CD4-positive, alpha-beta T cell treated with Interleukin-12 subunit alpha and Interleukin-12 subunit beta, for 1 hour (primary cell): ENCODE measurements at regions not wholly inside any gene's neighbourhood (a gene's known extent, or its start where the extent isn't known, plus 50 kb on each side); places are given as distances from the start of the nearest gene placed in this dataset.
"Not testable (repeated sequence)": the region's sequence is repeated elsewhere in the genome, so short reads cannot be mapped to it uniquely, and the experiment has no call there.

Experiments
- DNase-seq: peaks from one replicate; pipeline ENCODE4 v3.0.0-alpha.2; 2020

DNA sequence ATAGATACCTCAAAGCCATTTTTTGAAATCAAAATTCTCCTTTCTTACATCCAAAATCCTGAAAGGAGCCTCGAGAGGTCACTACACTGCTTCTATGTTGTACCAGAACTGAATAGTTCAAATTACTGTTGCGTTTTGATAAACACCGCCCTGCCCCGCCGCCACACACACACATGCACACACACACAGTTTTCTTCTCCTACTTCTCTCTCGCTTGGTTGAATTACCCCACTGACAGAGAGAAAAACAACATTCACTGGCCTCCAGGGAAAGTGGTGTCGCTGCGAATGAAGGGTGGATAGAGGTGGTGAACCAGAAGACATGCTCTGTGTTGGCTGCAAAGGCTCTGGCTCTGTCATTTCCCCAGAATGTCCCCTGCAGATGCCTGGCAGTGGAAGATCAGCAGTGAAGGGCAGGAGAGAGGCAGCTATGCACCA is 183.4 kb upstream of the RFC3 start:
- no peak for DNase-seq

DNA sequence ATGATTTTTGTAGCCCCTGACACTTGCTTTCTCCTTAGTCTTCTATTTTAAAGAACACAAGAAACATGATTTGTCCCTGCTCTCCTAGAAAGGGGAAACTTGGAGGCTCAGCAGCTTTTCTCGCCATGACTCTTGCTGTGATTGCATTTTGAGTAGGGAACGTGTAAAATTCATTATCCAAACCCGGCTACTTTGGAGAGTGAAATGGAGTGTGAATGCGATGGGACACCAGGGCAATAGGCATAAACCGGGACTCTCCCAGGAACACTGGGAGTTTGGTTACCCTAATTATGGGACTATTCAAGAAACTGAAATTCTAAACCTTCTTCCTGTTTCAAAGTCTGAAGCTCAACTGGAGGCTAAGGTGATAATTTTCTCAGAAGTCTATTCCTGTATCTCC is 181.7 kb upstream of the RFC3 start:
- DNase-seq, result no peak

DNA sequence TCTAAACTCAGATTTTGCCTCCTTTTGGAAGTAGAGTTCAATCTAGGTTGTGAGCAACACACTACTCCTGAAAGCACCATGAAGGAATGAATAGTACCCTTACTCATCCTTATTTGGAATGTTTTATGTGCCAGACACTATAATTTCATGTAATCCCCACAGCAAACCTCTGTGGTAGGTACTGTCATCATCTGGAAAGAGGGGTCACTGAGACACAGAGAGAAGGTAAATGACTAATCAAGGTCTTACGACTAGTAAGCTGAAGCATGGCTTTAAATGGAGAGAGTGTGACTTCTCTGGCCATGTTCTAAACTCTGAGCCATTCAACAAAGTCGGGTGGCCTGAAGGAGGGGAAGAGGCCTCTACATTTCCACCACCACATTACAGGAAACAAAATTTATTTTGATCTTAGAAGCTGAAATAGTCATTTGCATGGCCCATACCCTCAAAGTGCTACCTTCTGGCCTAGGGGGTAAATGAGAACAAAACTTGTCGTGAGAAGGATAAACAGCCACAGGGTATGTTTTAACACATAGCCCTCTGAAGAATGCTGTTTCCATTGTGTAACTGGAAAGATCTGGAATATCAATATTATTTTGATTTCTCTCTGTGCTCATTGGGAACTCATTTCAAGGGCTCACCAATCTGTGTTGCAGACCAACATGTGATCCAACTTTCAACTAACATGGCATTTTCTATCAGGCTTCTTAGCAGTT is 180.8 kb upstream of the RFC3 start:
- DNase-seq, result no peak

DNA sequence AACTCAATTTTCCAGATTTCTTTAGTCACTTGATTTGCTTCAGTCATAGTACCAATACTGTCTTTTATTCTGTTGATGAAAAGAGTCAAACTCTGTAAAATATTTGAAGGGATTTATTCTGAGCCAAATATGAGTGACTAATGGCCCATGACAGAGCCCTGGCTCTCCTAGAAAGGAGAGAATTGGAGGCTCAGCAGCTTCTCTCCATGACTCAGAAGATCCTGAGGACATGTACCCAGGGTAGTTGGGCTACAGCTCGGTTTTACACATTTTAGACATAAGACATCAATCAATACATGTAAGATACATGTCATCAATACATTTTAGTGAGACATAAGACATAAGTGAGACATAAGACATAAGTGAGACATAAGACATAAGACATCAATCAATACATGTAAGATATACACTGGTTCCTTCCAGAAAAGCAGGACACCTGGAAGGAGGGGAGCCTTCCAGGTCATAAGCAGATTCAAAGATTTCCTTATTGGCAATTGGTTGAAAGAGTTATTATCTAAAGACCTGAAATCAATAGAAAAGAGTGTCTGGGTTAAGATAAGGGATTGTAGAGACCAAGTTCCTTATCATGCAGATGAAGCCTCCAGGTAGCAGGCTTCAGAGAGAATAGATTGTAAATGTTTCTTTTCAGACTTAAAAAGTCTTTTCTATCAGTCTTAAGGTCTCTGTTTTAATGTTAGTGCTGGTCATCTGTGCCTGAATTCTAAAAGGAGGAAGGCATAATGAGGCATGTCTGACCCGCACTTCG is 179.8 kb upstream of the RFC3 start:
- no peak for DNase-seq

DNA sequence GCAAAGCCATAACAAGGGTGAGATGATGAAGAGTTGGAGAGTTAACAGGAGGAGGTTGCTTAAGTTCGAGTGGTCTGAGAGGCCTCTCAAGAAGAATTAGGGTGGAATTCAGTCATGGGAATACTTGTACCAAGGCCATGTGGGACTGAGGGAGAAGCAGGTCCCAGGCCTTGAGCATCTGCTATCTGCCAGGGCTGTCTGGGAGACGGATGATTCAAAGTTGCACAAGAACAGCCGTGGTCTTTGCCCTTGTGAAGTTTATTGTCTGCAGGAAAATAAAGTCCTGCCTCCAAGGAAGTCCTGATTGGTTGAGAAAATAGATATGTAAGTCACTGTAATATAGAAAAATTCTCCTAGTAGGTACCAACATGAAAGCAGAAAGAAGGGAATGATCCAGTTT is 178.8 kb upstream of the RFC3 start:
- DNase-seq, result no peak

DNA sequence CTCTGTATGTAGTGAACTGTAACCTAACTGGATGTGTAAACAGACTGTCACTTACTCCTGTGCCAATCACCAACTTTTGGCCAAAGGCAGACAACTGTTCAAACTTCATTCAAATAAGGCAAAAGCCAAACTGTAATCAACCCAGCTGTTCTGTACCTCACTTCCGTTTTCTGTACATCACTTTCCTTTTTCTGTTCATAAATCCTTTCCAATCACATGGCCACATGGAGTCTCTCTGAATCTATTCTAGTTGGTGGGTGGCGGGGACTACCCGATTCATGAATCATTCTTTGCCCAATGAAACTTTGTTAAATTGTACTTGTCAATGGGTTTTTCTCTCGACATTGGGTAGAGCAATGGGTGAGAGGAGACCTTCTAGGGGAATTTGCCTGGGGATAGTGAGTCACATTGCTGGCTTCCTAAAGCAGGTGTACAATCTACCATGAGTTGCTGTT is 178.3 kb upstream of the RFC3 start:
- no peak for DNase-seq

DNA sequence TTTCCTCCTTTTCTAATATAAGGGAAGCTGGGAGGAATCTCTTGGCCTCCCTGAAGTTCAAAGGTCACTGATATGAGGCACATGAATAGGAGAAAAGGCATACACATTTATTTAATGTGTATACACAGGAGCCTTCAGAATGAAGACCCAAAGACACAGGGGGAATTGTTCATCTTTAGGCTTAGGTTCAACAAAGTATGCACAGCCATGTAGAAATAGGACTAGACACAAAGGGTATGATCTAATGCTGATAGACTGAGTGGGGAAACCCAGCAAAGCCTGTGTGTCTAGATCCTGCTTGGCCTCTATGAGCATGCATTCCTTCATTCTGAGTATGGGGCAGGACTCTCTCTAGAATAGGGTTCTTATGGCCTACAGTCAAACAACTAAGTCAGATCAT is 177.1 kb upstream of the RFC3 start:
- no peak for DNase-seq

DNA sequence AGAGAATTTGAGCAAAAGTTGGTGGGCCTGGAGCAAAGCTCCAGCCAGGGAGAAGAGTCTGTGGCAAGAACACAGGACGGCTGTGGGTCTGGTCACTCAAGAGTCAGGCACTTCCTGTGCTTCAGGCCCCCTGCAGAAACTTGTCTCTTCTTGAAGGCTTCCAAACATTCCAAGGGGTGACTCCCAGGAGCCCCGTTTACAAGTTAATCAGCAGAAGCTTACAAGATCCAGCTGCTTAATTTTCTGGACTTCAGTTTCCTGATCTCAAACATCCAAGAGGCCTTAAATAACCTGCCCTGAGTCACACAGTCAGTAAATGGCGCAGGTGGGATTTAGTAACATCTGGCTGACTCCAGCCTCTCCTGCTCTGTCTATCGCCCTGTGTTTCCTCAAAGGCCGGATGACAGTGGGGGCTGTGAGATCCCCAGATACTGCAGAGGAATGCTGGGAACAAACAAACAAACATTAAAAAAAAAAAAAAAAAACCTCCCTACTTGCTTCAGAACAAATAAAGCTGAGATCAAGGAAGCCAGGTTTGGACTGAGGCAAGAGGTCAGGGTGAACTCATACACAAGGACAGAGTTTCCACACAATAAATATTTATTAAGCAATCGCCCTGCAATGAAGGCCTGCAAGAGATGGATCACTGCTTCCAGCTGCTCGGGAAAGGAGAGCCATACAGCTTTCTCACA is 175.4 kb upstream of the RFC3 start:
- no peak for DNase-seq

DNA sequence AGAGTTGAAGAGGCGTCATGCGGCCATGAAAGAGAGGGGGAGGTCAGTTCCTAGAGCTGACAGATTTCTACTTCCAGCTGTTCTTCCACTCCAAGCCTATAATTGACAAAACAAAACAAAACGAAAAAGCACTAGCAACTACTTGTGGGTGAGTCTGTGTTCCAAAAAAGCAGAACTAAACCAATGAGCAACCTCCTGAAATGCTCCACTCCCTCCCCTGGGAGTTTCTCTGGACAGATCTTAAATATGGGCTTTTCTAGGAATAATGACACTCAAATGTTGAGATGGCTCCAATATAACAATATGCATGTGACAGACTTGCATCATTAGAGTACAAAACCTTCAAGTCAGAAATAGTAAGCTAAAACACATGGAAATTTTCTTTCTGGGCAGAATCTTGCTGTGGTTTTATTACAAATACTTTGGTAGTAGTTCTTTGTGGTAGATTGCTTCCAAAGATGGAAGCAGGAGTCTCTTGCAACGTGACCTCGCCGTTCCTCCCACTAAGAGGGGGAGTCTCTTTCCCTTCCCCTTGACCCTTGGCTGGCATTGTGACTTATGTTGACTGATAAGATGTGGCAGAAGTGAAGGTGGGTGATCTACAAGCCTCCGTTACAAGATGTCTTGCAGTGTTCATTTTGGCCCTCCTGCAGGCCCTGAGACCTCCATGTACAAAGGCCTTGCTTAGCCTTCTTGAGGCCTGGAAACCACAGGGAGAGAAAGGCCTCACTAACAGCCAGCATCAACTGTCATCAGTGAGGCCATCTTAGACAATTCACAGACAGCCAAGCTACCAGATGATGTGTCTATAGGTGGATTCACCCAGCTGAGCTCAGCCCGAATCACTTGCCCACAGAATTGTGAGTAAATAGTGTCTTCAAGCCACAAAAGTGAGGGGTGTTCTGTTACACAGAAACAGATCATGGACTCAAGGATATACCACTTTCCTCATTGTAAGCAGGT is 173.1 kb upstream of the RFC3 start:
- DNase-seq, result no peak

DNA sequence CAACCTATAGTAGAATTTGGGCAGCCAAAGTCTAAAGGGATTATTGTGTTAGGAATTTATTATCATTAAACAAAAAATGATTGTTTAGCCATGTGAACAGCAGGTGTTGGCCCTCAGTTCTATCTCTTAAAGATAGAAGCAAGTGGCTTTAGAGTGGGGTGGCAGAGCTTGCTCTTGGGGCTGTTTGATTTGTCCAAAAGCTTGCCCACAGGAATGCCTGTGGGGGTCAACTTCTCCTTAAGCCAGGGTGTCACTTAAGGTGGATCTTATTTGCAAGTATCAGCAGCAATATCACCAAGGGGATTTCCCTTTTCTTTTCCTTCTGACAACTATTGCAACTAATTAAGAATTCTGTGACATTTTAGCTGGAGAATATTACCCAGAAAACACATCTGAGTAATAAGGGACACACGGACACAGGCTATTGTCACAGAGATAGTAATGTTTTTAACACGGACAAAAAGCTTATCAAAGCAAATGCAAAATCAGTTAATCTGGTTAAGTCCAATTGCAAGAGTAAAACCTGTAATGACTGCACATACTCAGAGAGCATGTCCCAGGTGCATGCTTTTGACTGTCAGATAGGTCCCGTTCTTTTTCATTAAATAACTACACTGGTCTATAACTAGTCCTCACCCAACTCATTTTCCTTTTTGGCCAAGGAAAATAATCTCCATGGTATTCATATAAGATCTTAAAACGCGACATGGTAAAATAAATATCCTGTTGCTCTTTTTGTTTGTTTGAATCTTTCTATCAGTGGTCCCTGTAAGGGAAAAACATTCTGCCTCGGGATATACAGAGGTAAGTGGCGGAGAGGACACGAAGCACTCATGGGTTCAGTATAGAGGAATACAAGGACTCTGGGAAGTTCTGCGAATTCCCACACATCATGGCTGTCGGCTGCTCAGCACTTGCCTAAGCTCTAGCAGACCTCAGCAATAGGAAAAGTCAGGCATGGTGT is 172.1 kb upstream of the RFC3 start:
- DNase-seq, result no peak

DNA sequence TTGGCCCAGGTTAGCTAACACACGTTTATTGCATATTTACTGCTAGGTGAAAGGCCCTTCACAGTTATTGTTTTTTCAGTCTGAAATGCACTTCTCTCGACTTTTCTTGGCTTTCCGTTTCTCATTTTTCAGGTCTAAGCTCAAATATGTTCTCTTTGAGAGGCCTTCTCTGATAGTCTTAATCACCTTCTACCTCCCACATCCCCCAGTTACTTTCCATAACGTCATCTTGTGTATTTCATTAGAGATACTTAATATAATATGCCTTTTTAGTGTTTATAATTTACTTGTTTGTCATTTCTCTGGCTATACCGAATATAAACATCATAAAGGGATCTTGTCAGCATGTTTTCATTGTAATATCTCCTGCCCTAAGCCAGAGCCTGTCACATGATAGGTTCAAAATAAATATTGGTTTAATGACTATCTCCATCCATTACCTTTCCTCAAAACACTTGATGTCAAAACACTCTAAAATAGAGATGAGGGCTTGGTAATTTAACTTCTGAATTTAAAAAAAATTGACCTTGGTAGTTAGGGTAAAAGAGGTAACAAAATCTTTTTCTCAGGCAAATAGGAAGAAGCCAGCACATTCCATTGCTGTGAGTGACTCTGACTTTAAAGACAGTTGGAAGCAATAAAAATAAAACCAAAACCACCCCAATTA is 168.6 kb upstream of the RFC3 start:
- DNase-seq, result no peak

DNA sequence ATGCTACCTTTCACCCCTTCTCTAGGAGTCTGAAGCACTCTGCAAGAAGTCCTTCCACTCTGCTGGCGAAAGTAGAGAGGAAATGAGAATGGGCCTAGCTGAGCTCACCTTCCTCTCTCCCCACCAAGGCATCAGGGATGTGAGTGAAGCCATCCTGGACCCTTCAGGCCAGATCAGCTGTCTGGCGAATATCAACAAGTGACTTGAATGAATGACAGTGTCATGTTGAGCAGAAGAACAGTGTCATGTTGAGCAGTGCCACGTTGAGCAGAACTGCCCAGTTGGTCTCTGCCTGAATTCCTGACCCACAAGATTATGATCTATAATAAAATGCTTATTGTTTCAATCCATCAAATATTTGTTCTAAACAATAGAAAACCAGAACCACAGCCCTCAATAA is 166.2 kb upstream of the RFC3 start:
- DNase-seq, result no peak

DNA sequence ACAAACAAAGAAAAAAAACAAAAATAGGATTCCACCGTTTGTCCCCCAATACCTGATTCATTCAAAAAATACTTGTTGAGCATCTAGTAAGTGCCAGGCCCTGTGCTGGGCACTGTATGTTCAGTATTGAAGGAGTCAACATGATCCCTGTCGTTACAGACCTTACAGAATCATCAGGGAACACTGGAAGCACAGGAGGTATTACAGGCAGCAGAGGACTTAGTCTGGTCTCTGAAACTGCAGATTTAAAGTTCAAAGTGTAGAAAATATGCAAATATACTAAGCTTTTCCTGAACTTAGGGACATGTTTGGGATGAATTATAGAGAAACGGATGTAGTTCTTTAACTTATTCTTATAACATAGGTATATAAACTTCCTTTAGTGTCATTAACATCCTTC is 160.7 kb upstream of the RFC3 start:
- no peak for DNase-seq

DNA sequence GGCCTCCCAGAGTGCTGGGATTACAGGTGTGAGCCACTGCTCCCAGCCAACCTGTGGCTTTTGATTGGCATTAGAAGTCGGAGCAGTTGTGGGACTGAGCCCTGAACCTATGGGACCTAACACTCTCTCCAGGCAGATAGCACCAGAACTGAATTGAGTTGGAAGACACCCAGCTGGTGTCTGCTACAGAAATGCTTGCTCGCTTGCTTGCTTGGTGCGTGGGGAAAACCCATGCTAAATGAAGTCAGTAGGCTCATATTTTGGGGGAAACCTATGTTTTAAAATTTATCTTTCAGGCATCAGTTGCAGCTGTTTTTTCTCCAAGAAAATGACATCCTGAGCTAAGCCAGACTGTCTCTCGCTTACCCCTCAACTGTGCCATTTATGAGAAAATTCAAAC is 158.5 kb upstream of the RFC3 start:
- no peak for DNase-seq

DNA sequence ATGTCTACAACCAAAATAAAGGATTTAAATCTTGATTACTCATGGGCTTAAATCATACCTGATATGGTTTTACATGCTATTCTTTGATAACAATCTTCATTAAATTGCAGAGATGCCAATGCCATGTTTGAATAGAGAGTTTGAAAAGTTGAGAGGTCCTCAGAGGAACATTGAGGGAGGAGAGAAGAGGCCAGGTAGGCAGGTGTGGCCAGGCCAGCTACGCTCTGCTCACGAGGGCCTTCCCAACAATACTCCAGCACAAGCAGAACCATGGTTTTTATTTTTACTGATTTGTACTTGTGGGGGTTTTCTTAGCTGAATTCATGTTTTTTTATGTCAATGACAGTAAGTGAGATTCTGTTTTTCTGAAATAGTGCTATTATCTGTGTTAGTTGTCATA is 158.1 kb upstream of the RFC3 start:
- no peak for DNase-seq

DNA sequence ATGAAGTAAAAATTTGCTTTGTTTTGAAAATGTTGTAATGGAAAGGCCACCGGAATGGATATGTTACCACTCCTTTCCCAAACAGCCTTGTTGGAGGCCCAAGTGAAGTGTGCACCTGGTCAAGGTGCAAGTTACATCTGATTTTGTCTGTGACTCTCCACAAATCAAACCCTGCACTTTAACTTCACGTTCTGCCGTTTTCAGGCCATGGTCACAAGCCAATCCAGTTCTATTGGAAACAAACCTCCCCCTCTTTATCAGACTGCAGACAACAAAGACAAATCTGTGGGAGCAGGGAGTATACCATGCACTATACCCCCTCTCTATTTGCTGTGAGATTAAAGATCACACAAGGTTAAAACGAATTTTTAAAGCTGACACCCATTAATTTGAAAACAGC is 155.6 kb upstream of the RFC3 start:
- no peak for DNase-seq

DNA sequence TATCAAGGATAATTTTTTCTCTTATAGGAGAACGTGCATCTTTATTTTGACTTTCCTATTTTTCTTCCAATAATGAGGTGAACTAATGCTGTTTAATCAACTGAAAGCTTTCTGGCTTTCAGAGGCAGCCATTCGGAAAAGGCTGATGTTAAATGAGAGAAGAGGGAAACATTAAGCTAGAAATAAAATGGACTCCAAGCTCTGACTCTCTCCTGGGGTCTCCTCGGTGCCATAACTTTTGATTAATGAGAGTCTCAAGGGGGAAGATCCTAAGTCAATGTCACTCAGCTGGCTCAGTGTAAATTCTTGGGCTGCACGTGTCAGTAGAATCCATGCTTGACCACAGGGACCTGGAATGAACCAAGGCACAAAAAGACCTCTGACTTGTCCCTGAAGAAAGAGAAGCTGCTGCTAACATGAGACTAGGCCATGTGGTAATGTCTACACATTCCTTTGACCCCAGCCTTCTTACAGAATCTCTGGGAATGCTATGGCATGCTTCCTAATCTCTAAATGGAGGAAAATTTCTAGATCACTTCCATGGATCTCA is 152.2 kb upstream of the RFC3 start:
- no peak for DNase-seq

DNA sequence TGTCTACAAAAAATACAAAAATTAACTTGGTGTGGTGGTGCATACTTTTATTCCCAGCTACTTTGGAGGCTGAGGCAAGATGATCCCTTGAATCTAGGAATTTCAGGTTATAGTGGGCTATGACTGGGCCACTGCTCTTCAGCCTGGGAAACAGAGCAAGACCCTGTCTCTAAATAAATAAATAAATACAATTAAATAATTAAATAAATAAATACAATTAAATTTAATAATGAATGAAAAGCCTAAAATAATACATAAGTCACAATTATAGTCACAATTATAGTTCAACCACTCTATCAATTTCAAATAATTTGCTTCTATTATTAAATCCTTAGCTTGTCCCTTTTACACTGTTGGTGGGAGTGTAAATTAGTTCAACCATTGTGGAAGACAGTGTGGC is 146.4 kb upstream of the RFC3 start:
- DNase-seq, result no peak

DNA sequence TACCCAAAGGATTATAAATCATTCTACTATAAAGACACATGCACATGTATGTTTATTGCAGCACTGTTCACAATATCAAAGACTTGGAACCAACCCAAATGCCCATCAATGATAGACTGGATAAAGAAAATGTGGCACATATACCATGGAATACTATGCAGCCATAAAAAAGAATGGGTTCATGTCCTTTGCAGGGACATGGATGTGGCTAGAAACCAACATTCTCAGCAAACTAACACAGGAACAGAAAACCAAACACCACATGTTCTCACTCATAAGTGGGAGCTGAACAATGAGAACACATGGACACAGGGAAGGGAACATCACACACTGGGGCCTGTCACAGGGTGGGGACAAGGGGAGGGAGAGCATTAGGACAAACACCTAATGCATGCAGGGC is 145.9 kb upstream of the RFC3 start:
- not testable (repeated sequence) for DNase-seq
